MM.1S (cell line): ENCODE measurements at regions not wholly inside any gene's neighbourhood (a gene's known extent, or its start where the extent isn't known, plus 50 kb on each side); places are given as distances from the start of the nearest gene placed in this dataset.

Experiments
- EZH2 ChIP-seq: fragments of 300-600 bp; sonication (generic); optimal IDR thresholded peaks from 2 replicates; pipeline ENCODE3; 2017; ENCODE audit warnings: low read depth, mild to moderate bottlenecking, antibody characterized with exemption, low read length, mixed read lengths
- TF ChIP-seq, protein P1 (sequence below): fragments of 300-600 bp; sonication (generic); IDR thresholded peaks from 2 replicates; pipeline ENCODE4 v1.5.1; 2016; ENCODE audit warnings: antibody characterized with exemption, low read length, mixed read lengths

DNA sequence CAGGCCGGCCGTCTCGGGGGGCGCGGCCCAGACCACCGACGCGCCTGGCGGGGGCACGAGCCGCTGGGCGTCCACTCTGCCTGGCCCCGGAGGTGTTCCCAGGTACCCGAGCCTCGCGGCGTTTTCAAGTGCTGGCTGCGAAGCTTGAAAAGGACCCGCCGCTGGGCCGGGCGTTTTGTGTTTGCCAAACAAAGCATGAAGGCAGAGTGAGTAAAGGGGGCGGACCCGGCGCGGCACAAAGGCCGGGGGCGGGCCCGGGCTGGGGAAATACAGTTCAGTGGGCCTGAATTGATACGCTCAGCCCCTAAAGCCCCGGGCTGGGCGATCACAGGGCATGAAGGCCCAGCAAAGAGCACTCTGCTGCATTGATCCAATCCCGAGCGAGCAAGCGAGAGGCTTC, 65.4 kb downstream of the SOX3 start:
- TF ChIP-seq, protein P1, sequence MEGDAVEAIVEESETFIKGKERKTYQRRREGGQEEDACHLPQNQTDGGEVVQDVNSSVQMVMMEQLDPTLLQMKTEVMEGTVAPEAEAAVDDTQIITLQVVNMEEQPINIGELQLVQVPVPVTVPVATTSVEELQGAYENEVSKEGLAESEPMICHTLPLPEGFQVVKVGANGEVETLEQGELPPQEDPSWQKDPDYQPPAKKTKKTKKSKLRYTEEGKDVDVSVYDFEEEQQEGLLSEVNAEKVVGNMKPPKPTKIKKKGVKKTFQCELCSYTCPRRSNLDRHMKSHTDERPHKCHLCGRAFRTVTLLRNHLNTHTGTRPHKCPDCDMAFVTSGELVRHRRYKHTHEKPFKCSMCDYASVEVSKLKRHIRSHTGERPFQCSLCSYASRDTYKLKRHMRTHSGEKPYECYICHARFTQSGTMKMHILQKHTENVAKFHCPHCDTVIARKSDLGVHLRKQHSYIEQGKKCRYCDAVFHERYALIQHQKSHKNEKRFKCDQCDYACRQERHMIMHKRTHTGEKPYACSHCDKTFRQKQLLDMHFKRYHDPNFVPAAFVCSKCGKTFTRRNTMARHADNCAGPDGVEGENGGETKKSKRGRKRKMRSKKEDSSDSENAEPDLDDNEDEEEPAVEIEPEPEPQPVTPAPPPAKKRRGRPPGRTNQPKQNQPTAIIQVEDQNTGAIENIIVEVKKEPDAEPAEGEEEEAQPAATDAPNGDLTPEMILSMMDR, result no peak
- TF ChIP-seq EZH2, result no peak
